ENCODE measurements at regions not wholly inside any gene's neighbourhood (a gene's known extent, or its start where the extent isn't known, plus 50 kb on each side); places are given as distances from the start of the nearest gene placed in this dataset.
A peak's percentile ranks its signal among the peaks of the same experiment; 100 is the strongest.

- no peak for TF ChIP-seq SIN3A (IDR thresholded peaks at IDR 0.05; ENCODE audit: borderline replicate concordance, insufficient read depth, low read length)
- no peak for TF ChIP-seq FOXP2 (optimal IDR thresholded peaks at IDR 0.05; ENCODE audit: borderline replicate concordance, extremely low read depth, extremely low read length, insufficient read depth)
Observed at GRCh38 chr4:189198624-189199023, 742.0 kb upstream of the FRG1 start.

- TF ChIP-seq FOXP2 (optimal IDR thresholded peaks at IDR 0.05; ENCODE audit: borderline replicate concordance, extremely low read depth, extremely low read length, insufficient read depth) (no peak), REST (IDR thresholded peaks at IDR 0.05; ENCODE audit: insufficient read depth in 1 of 2, low read depth in 2 of 2, low read length in 2 of 2) (no peak)
Observed at GRCh38 chr4:189200353-189200752, 740.3 kb upstream of the FRG1 start.

DNA sequence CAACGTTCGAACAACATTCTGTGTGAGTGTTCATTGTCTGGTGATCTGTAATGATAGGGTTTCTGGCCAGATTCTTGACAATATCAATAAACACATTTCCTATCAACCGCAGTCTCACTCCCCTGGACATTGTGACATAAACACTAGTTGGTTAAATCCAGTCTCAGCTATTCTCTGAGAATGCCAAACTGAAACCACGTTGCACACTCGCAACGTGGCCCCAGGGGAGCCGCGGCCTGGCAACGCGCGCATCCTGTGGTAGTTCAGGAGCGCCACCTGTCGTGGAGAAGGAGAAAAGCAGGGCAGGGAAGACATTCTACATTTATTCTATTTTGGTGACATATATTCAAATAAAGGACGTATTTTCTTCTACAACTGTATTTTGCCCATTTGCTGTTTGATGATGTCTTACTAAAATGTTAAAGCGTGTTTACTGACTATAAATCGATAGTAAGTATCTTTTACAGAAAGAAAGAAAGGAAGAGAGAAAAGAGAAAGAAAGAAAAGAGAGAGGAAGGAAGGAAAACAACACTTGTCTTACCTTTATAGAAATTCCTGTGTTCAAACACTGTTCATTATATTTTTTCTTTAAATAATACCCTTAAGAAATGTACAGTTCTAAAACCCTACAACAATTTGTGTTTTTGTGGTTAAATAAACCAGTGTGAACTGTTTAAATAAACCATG, 738.3 kb upstream of the FRG1 start:
- TF ChIP-seq SIN3A (IDR thresholded peaks at IDR 0.05; ENCODE audit: borderline replicate concordance, insufficient read depth, low read length): 0 out of 2 replicates have a peak, but pooled peaks have one; percentile 45
- no peak for TF ChIP-seq FOXP2 (optimal IDR thresholded peaks at IDR 0.05; ENCODE audit: borderline replicate concordance, extremely low read depth, extremely low read length, insufficient read depth)
- TF ChIP-seq POLR2AphosphoS5 (IDR thresholded peaks at IDR 0.05; ENCODE audit: low read depth, low read length): no peak
- no peak for TF ChIP-seq REST (IDR thresholded peaks at IDR 0.05; ENCODE audit: insufficient read depth in 1 of 2, low read depth in 2 of 2, low read length in 2 of 2)

DNA sequence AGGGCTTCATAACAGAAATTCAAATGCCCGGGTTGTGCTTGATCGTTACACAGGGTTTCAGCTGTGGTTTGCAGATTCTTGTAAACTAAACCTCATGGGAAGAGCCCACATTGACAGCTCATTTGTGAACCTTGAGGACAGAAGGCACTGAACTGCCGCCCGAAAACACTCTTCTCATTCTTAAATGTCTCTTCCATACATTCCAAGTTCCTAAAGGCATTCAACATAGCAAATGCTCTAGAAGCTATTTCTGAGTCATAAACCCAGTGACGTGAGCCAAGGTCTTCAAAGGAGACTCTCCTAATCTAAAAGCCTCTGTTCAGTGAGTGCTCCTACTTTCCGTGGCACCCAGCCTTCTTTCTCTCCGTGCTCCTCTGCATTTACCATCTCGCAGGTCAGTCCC, 737.8 kb upstream of the FRG1 start:
- TF ChIP-seq REST (IDR thresholded peaks at IDR 0.05; ENCODE audit: insufficient read depth in 1 of 2, low read depth in 2 of 2, low read length in 2 of 2) (no peak), FOXP2 (optimal IDR thresholded peaks at IDR 0.05; ENCODE audit: borderline replicate concordance, extremely low read depth, extremely low read length, insufficient read depth) (no peak), TAF1 (IDR thresholded peaks at IDR 0.05; ENCODE audit: borderline replicate concordance, insufficient read depth, low read length) (no peak), POLR2AphosphoS5 (IDR thresholded peaks at IDR 0.05; ENCODE audit: low read depth, low read length) (no peak), SIN3A (IDR thresholded peaks at IDR 0.05; ENCODE audit: borderline replicate concordance, insufficient read depth, low read length) (no peak)

- TF ChIP-seq TAF1 (IDR thresholded peaks at IDR 0.05; ENCODE audit: borderline replicate concordance, insufficient read depth, low read length) (no peak), SIN3A (IDR thresholded peaks at IDR 0.05; ENCODE audit: borderline replicate concordance, insufficient read depth, low read length) (no peak), POLR2AphosphoS5 (IDR thresholded peaks at IDR 0.05; ENCODE audit: low read depth, low read length) (no peak), REST (IDR thresholded peaks at IDR 0.05; ENCODE audit: insufficient read depth in 1 of 2, low read depth in 2 of 2, low read length in 2 of 2) (no peak), FOXP2 (optimal IDR thresholded peaks at IDR 0.05; ENCODE audit: borderline replicate concordance, extremely low read depth, extremely low read length, insufficient read depth) (no peak)
Observed at GRCh38 chr4:189204616-189205015, 736.1 kb upstream of the FRG1 start.
